Transverse colon (tissue), 4 donors: ENCODE measurements at regions not wholly inside any gene's neighbourhood (a gene's known extent, or its start where the extent isn't known, plus 50 kb on each side); places are given as distances from the start of the nearest gene placed in this dataset.

Source experiments
- DNase-seq: peaks from one replicate; pipeline ENCODE4 v3.0.0-alpha.2; 2019
- H3K27ac ChIP-seq, 4 donors: fragments of 200-600 bp; sonication (generic); 2 replicates each; pipeline ENCODE4 v1.5.1; 2016 to 2018; ENCODE audit warnings: inconsistent platforms in 4 of 4
- H3K27me3 ChIP-seq: fragments of 200-600 bp; sonication (generic); 2 replicates; pipeline ENCODE4 v1.5.1; 2017; ENCODE audit warnings: inconsistent platforms
- H3K36me3 ChIP-seq, 4 donors: fragments of 200-600 bp; sonication (generic); 2 replicates each; pipeline ENCODE4 v1.5.1; 2017 to 2019; ENCODE audit warnings: inconsistent platforms in 4 of 4
- H3K4me1 ChIP-seq, 4 donors: fragments of 200-600 bp; sonication (generic); 2 replicates each; pipeline ENCODE4 v1.5.1; 2017 to 2020; ENCODE audit warnings: inconsistent platforms in 4 of 4
- H3K4me3 ChIP-seq, 4 donors: fragments of 200-600 bp; sonication (generic); 1 replicate in 1 of 4; 2 replicates in 3 of 4; pipeline versions ENCODE4 v1.5.1 to v1.6.1; 2017 to 2019; ENCODE audit warnings: inconsistent platforms in 4 of 4
- H3K9me3 ChIP-seq, 2 donors: fragments of 200-600 bp; sonication (generic); 2 replicates each; pipeline ENCODE4 v1.5.1; 2017 to 2019; ENCODE audit warnings: inconsistent platforms in 2 of 2
- EP300 ChIP-seq: sonication (generic); formaldehyde crosslinking; IDR thresholded peaks from one replicate; pipeline ENCODE4 v1.6.1; 2017; ENCODE audit warnings: antibody characterized with exemption, low read depth
- POLR2A ChIP-seq: fragments of 450-650 bp; IDR thresholded peaks from one replicate; pipeline ENCODE4 v1.6.1; 2016; ENCODE audit warnings: antibody characterized with exemption, mild to moderate bottlenecking, moderate library complexity
- POLR2AphosphoS5 ChIP-seq, 3 donors: sonication (generic); formaldehyde crosslinking; IDR thresholded peaks; one replicate each; pipeline ENCODE4 v1.6.1; 2016; ENCODE audit warnings: antibody characterized with exemption in 3 of 3
- WGBS, 2 donors: methylation state at CpG; one replicate each; pipeline ENCODE4 v1.1.5; 2018; ENCODE audit warnings: low coverage in 1 of 2; 5-methylcytosine and 5-hydroxymethylcytosine counted together
- in situ Hi-C, 4 donors: fragments of 200-750 bp; cut with MboI; loops; one replicate each; pipeline versions ENCODE4 v1.15.0 to v1.15.1; 2017; ENCODE audit warnings: low sequenced_read_pairs in 3 of 4, low pct_ligation_motif_present in 1 of 4, low pct_unique_long_range_greater_than_20kb in 1 of 4
- intact Hi-C: fragments of 100-400 bp; cut with DNase I; formaldehyde crosslinking; loops from one replicate; pipeline ENCODE4 v1.15.1; 2023; ENCODE audit warnings: low total_unique reads
- TF ChIP-seq, protein P1 (sequence below), 5 experiments: fragments of 200-600 bp in 3 of 5; fragments of 450-650 bp in 2 of 5; sonication (generic) in 3 of 5; IDR thresholded peaks; 1 replicate in 2 of 5; 2 replicates in 3 of 5; pipeline ENCODE4 v1.5.1; 2016 to 2017; ENCODE audit warnings: antibody characterized with exemption in 5 of 5, inconsistent platforms in 3 of 5, mild to moderate bottlenecking in 2 of 5, moderate library complexity in 1 of 5

DNA sequence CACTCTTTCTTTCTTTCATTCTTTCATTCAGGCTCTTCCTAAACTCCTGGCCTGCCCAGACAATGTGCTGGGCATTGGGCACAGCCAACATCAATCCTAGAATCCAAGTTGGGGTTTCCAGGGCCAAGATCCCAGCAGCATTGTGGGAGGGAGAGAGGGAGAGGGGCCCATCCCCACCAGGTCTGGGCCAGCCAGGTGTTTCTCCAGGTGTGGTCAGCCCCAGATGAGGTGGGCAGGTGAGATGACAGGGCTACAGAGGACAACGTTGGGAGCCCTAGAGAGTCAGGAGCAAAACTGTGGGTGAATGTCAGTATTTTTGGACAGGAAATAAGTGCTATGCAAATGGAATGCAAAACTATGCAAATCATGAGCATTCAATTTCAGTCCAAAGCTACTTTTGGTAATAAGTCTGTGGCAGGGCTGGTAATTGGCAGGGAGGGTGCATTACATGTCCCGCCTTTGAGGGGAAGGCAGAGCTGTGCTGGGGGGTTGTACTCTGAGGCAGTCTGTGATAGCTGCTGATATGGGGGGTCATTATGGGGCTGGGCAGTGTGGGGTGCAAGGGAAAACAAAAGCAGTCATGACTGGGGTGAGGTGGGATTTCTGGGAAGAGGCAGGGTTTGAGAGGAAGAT lies 139.9 kb upstream of the IGSF21 start:
- Histone ChIP-seq H3K4me3 (no peak overlapping the region), H3K27ac (no peak overlapping the region), H3K9me3 (no peaks in the 10 kb centered on the region), H3K4me1 (no peaks in the 10 kb centered on the region), H3K36me3 (no peaks in the 10 kb centered on the region), H3K27me3 (peaks cover 8% of the 10 kb centered on the region)
- 77 to 100% methylated on average over 1 to 2 of the region's 2 CpGs for WGBS, 2 donors
- in situ Hi-C loops, result no loop called here
- no peak for DNase-seq
- intact Hi-C loops, result no loop called here
- TF ChIP-seq, protein P1, sequence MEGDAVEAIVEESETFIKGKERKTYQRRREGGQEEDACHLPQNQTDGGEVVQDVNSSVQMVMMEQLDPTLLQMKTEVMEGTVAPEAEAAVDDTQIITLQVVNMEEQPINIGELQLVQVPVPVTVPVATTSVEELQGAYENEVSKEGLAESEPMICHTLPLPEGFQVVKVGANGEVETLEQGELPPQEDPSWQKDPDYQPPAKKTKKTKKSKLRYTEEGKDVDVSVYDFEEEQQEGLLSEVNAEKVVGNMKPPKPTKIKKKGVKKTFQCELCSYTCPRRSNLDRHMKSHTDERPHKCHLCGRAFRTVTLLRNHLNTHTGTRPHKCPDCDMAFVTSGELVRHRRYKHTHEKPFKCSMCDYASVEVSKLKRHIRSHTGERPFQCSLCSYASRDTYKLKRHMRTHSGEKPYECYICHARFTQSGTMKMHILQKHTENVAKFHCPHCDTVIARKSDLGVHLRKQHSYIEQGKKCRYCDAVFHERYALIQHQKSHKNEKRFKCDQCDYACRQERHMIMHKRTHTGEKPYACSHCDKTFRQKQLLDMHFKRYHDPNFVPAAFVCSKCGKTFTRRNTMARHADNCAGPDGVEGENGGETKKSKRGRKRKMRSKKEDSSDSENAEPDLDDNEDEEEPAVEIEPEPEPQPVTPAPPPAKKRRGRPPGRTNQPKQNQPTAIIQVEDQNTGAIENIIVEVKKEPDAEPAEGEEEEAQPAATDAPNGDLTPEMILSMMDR (IDR thresholded peaks at IDR 0.05), result no peak
- no peak for TF ChIP-seq POLR2AphosphoS5 (IDR thresholded peaks at IDR 0.05)
- no peak for TF ChIP-seq EP300
- no peak for TF ChIP-seq POLR2A

DNA sequence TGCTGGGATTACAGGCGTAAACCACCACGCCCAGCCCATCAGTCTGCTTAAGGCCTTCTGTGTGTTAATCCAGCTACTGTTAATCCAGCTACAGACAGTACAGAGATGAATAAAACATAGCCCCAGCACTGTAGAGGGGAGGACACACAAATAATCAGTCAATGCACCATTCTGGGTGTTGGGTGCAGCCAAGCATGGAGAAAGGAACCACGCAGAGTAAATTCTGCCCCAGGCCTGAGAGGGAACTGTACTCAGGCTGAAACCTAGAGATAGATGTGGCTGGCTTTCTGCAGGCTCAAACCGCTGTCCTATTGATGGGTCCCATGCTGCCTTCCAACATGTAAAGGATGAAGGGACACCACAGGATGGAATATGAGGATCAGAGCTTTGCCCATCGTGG lies 136.8 kb upstream of the IGSF21 start:
- Histone ChIP-seq H3K9me3 (no peaks in the 10 kb centered on the region), H3K36me3 (no peaks in the 10 kb centered on the region), H3K4me1 (no peaks in the 10 kb centered on the region), H3K4me3 (no peak overlapping the region), H3K27ac (no peak overlapping the region), H3K27me3 (peaks cover 15% of the 10 kb centered on the region)
- no peak for TF ChIP-seq POLR2A
- TF ChIP-seq, protein P1 (IDR thresholded peaks at IDR 0.05), result no peak
- no peak for TF ChIP-seq EP300
- no peak for TF ChIP-seq POLR2AphosphoS5 (IDR thresholded peaks at IDR 0.05)
- WGBS, 2 donors, result 78 to 79% methylated on average over 1 to 5 of the region's 5 CpGs
- no peak for DNase-seq
- intact Hi-C loops (no loop called here), in situ Hi-C loops (no loop called here)

DNA sequence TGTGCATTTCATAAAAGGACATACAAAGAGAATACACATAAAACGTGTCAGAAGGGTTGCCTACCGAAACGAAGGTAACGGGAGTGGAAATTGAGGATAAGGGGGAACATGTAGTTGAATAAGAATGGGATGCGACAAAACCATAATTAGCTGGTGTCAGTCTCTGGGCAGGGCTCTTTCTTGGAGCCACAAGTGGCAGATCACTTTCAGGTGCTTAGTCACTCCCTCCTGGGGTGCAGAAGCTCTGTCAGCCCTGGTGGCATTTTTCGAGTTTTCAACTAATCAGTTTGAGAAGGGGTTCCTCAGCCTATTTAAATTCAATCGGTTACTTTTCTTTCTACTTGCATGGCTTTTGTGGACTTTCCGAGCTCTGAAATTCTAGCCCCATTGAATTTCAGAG lies 133.9 kb upstream of the IGSF21 start:
- intact Hi-C loops, result no loop called here
- Histone ChIP-seq H3K4me1 (no peaks in the 10 kb centered on the region), H3K4me3 (no peak overlapping the region), H3K27me3 (peaks cover 16% of the 10 kb centered on the region), H3K9me3 (no peaks in the 10 kb centered on the region), H3K27ac (no peak overlapping the region), H3K36me3 (no peaks in the 10 kb centered on the region)
- in situ Hi-C loops, result no loop called here
- WGBS, 2 donors, result 56 to 74% methylated on average over 5 to 8 of the region's 8 CpGs
- no peak for DNase-seq
- TF ChIP-seq, protein P1 (IDR thresholded peaks at IDR 0.05), result no peak
- TF ChIP-seq POLR2AphosphoS5 (IDR thresholded peaks at IDR 0.05), result no peak
- TF ChIP-seq POLR2A, result no peak
- no peak for TF ChIP-seq EP300

DNA sequence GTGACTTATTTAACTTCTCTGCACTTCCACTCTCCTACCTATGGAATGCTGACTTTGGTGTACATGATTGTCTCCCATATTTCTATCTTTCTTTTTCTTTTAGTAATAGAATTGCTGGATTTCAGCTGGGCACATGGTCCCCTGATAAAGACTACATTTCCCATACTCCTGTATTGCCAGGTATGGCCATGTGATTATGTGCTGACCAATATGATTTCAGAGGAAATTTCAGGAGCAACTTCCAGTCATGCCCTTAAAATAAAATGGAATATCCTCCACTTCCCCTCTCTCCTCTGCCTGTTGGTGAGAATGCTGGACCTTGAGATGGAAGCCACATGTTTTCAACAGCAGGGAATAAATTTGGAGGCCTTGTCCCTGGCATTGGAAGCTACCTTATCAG lies 130.7 kb upstream of the IGSF21 start:
- TF ChIP-seq, protein P1 (IDR thresholded peaks at IDR 0.05), result no peak
- TF ChIP-seq POLR2A, result no peak
- TF ChIP-seq POLR2AphosphoS5 (IDR thresholded peaks at IDR 0.05), result no peak
- no peak for TF ChIP-seq EP300

More for the DNA sequence above, 130.7 kb upstream of the IGSF21 start:
- no peaks in the 10 kb centered on the region for H3K4me1 ChIP-seq
- in situ Hi-C loops (no loop called here), intact Hi-C loops (no loop called here)
- H3K36me3 ChIP-seq, result no peaks in the 10 kb centered on the region
- H3K9me3 ChIP-seq, result no peaks in the 10 kb centered on the region
- H3K27ac ChIP-seq, result no peak overlapping the region
- H3K4me3 ChIP-seq, result no peak overlapping the region
- DNase-seq, result no peak
- H3K27me3 ChIP-seq, result peaks cover 21% of the 10 kb centered on the region
